ENCODE measurements at regions not wholly inside any gene's neighbourhood (a gene's known extent, or its start where the extent isn't known, plus 50 kb on each side); places are given as distances from the start of the nearest gene placed in this dataset.

- no peak for DNase-seq
Measured at GRCh38 chrX:87727620-87728019, 210.0 kb downstream of the KLHL4 start.

- no peak for DNase-seq
Measured at GRCh38 chrX:87728024-87728423, 210.4 kb downstream of the KLHL4 start.

GRCh38 chrX:87728459-87728858 is 210.9 kb downstream of the KLHL4 start:
- no peak for DNase-seq

GRCh38 chrX:87732133-87732532 is 214.5 kb downstream of the KLHL4 start:
- DNase-seq: no peak

- DNase-seq: no peak
Measured at GRCh38 chrX:87736576-87736975, 219.0 kb downstream of the KLHL4 start.

GRCh38 chrX:87744391-87744790 is 226.8 kb downstream of the KLHL4 start:
- no peak for DNase-seq

GRCh38 chrX:87755493-87755892 is 237.9 kb downstream of the KLHL4 start:
- no peak for DNase-seq

GRCh38 chrX:87788976-87789375 is 271.4 kb downstream of the KLHL4 start:
- DNase-seq: no peak

- no peak for DNase-seq
Measured at GRCh38 chrX:87798039-87798438, 280.4 kb downstream of the KLHL4 start.

- no peak for DNase-seq
Measured at GRCh38 chrX:87805829-87806490, 288.4 kb downstream of the KLHL4 start.

GRCh38 chrX:87808576-87809243 is 291.1 kb downstream of the KLHL4 start:
- DNase-seq: no peak

GRCh38 chrX:87813566-87813965 is 296.0 kb downstream of the KLHL4 start:
- DNase-seq: no peak

- DNase-seq: no peak
Measured at GRCh38 chrX:87846956-87847355, 329.4 kb downstream of the KLHL4 start.

GRCh38 chrX:87873347-87873941 is 355.8 kb downstream of the KLHL4 start:
- no peak for DNase-seq

GRCh38 chrX:87874043-87874442 is 356.4 kb downstream of the KLHL4 start:
- DNase-seq: no peak

GRCh38 chrX:87878926-87879325 is 361.3 kb downstream of the KLHL4 start:
- DNase-seq: no peak

GRCh38 chrX:87890437-87890836 is 372.8 kb downstream of the KLHL4 start:
- no peak for DNase-seq

GRCh38 chrX:87895421-87895820 is 377.8 kb downstream of the KLHL4 start:
- DNase-seq: no peak

- DNase-seq: no peak
Measured at GRCh38 chrX:87896057-87896456, 378.5 kb downstream of the KLHL4 start.

GRCh38 chrX:87900320-87900908 is 382.8 kb downstream of the KLHL4 start:
- peak in 1 of 2 donors; percentile 3 for DNase-seq

- DNase-seq: no peak
Measured at GRCh38 chrX:87901060-87901459, 383.5 kb downstream of the KLHL4 start.

GRCh38 chrX:87914726-87915125 is 397.1 kb downstream of the KLHL4 start:
- no peak for DNase-seq

GRCh38 chrX:87924619-87925018 is 407.0 kb downstream of the KLHL4 start:
- DNase-seq: no peak

- no peak for DNase-seq
Measured at GRCh38 chrX:87941841-87942240, 424.2 kb downstream of the KLHL4 start.
